ENCODE measurements at regions not wholly inside any gene's neighbourhood (a gene's known extent, or its start where the extent isn't known, plus 50 kb on each side); places are given as distances from the start of the nearest gene placed in this dataset.
"Not testable (repeated sequence)": the region's sequence is repeated elsewhere in the genome, so short reads cannot be mapped to it uniquely, and the experiment has no call there.

- no peak for DNase-seq
Measured at GRCh38 chr4:85106166-85106565, 139.7 kb upstream of the WDFY3 start.

GRCh38 chr4:85106805-85107336 is 140.4 kb upstream of the WDFY3 start:
- DNase-seq = no peak

- no peak for DNase-seq
Measured at GRCh38 chr4:85107553-85107952, 141.1 kb upstream of the WDFY3 start.

- peak in 1 of 3 donors; percentile 20 for DNase-seq
Measured at GRCh38 chr4:85113706-85114105, 147.2 kb upstream of the WDFY3 start.

GRCh38 chr4:85114526-85114925 is 148.0 kb upstream of the WDFY3 start:
- DNase-seq = no peak

GRCh38 chr4:85116008-85116407 is 149.5 kb upstream of the WDFY3 start:
- DNase-seq = no peak

GRCh38 chr4:85125688-85126087 is 159.2 kb upstream of the WDFY3 start:
- DNase-seq = no peak

GRCh38 chr4:85126991-85127591 is 160.6 kb upstream of the WDFY3 start:
- DNase-seq = no peak

- peak in 2 of 3 donors; percentile 12 to 35 for DNase-seq
Measured at GRCh38 chr4:85127653-85128052, 161.2 kb upstream of the WDFY3 start.

GRCh38 chr4:85128246-85129204 is 162.0 kb upstream of the WDFY3 start:
- DNase-seq = no peak

- not testable (repeated sequence) for DNase-seq
Measured at GRCh38 chr4:85129354-85130125, 163.1 kb upstream of the WDFY3 start.

GRCh38 chr4:85132117-85132516 is 165.6 kb upstream of the WDFY3 start:
- no peak for DNase-seq

- DNase-seq = no peak
Measured at GRCh38 chr4:85132570-85132969, 166.1 kb upstream of the WDFY3 start.

GRCh38 chr4:85139749-85140148 is 173.3 kb upstream of the WDFY3 start:
- not testable (repeated sequence) for DNase-seq

- DNase-seq = no peak
Measured at GRCh38 chr4:85142451-85142850, 176.0 kb upstream of the WDFY3 start.

- peak; percentile 76 to 90 (median 79) for DNase-seq
Measured at GRCh38 chr4:85147481-85148076, 181.1 kb upstream of the WDFY3 start.

- peak; percentile 84 to 94 (median 85) for DNase-seq
Measured at GRCh38 chr4:85149676-85150075, 183.2 kb upstream of the WDFY3 start.

- peak in 1 of 3 donors; percentile 49 for DNase-seq
Measured at GRCh38 chr4:85151371-85151770, 184.9 kb upstream of the WDFY3 start.

- no peak for DNase-seq
Measured at GRCh38 chr4:85151786-85152185, 185.3 kb upstream of the WDFY3 start.

GRCh38 chr4:85152480-85152879 is 186.0 kb upstream of the WDFY3 start:
- DNase-seq = peak in 2 of 3 donors; percentile 13 to 62

GRCh38 chr4:85153221-85153620 is 186.7 kb upstream of the WDFY3 start:
- DNase-seq = peak in 2 of 3 donors; percentile 22 to 62

GRCh38 chr4:85154591-85154990 is 188.1 kb upstream of the WDFY3 start:
- peak in 1 of 3 donors; percentile 28 for DNase-seq

Data from muscle of back (tissue), 3 donors.